RWPE1 (cell line): ENCODE measurements at regions not wholly inside any gene's neighbourhood (a gene's known extent, or its start where the extent isn't known, plus 50 kb on each side); places are given as distances from the start of the nearest gene placed in this dataset.

ENCODE experiments used
- CTCF ChIA-PET: fragments of 350-600 bp; sonication (Branson Sonifier 250); formaldehyde crosslinking; extraction: SDS; loops from one replicate; lab custom pipeline; 2021; lab: Yijun Ruan, JAX
- POLR2A ChIA-PET: fragments of 400-600 bp; formaldehyde crosslinking; extraction: SDS; loops from one replicate; lab custom pipeline; 2020; ENCODE audit warnings: antibody characterized with exemption; ENCODE audit not compliant: low non-redundant PET; lab: Yijun Ruan, JAX
- DNase-seq: peaks from one replicate; pipeline ENCODE4 v3.0.0; 2012; ENCODE audit warnings: low spot score
- H3K27ac ChIP-seq: fragments of 450-650 bp; 2 replicates; pipeline ENCODE4 v1.5.1; 2017
- CTCF ChIP-seq: fragments of 450-650 bp; conservative IDR thresholded peaks from 2 replicates; pipeline ENCODE4 v1.5.1; 2017; ENCODE audit warnings: low read depth, mild to moderate bottlenecking

GRCh38 chr20:10806539-10806938, 132.7 kb upstream of the JAG1 start:
- TF ChIP-seq CTCF, result no peak
- CTCF ChIA-PET, result interaction anchor here (0.6 kb wide), 1 partner anchor 22 kb away, joined by 4 read pairs; no protein-coding TSS in a partner anchor
- POLR2A ChIA-PET, result interaction anchor here (0.6 kb wide), 1 partner anchor 1893 kb away, joined by 6 read pairs; no protein-coding TSS in a partner anchor
- H3K27ac ChIP-seq, result no peak overlapping the region
- DNase-seq, result no peak

DNA sequence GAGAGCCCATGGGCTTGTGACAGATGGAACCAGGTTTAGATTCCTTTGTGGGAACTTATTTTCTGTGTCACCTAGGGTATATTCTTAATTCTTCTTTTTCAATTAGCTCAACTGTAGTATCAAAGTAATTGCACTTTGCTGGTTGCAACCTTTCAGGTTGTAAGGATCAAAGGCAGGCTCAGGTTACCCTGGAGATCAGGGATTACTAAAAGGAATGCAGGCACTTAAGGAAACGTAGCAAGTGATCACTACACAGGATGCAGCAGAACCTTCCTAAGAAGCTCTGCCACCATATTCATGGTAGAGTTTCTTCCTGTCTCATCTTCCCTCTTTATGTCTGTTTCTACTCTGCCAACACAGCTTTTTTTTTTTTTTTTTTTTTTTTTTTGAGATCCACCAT, 133.2 kb upstream of the JAG1 start:
- no peak for DNase-seq
- no peak for TF ChIP-seq CTCF
- ChIA-PET CTCF (interaction anchor here (0.6 kb wide), 1 partner anchor 22 kb away, joined by 4 read pairs; no protein-coding TSS in a partner anchor), POLR2A (interaction anchor here (0.6 kb wide), 1 partner anchor 1893 kb away, joined by 6 read pairs; no protein-coding TSS in a partner anchor)
- H3K27ac ChIP-seq, result no peak overlapping the region

GRCh38 chr20:10812759-10813327, 139.0 kb upstream of the JAG1 start:
- POLR2A ChIA-PET, result no interaction called here
- no peak for TF ChIP-seq CTCF
- H3K27ac ChIP-seq, result no peak overlapping the region
- CTCF ChIA-PET, result interaction anchor here (0.6 to 0.8 kb wide), 2 partner anchors 94 to 1510 kb away, joined by 3 to 5 read pairs; no protein-coding TSS in a partner anchor
- DNase-seq, result no peak

GRCh38 chr20:10823585-10823984, 149.8 kb upstream of the JAG1 start:
- no peak for TF ChIP-seq CTCF
- no peak for DNase-seq
- CTCF ChIA-PET, result interaction anchor here (0.5 to 0.6 kb wide), 3 partner anchors 13 to 784 kb away, joined by 3 to 5 read pairs (median 3); no protein-coding TSS in a partner anchor
- POLR2A ChIA-PET, result no interaction called here
- H3K27ac ChIP-seq, result no peak overlapping the region

- no peak for DNase-seq
- CTCF ChIA-PET, result no interaction called here
- TF ChIP-seq CTCF, result no peak
- POLR2A ChIA-PET, result no interaction called here
- H3K27ac ChIP-seq, result no peak overlapping the region
Measured at GRCh38 chr20:10824750-10825500, 151.1 kb upstream of the JAG1 start.

GRCh38 chr20:10826111-10826510, 152.3 kb upstream of the JAG1 start:
- POLR2A ChIA-PET, result no interaction called here
- DNase-seq, result no peak
- CTCF ChIA-PET, result interaction anchor here (0.7 kb wide), 1 partner anchor 155 kb away, joined by 3 read pairs; no protein-coding TSS in a partner anchor
- H3K27ac ChIP-seq, result no peak overlapping the region
- TF ChIP-seq CTCF, result no peak
